GM21390 (cell line): ENCODE measurements at regions not wholly inside any gene's neighbourhood (a gene's known extent, or its start where the extent isn't known, plus 50 kb on each side); places are given as distances from the start of the nearest gene placed in this dataset.
"Not testable (repeated sequence)": the region's sequence is repeated elsewhere in the genome, so short reads cannot be mapped to it uniquely, and the experiment has no call there.

Experiments used
- ATAC-seq: cut with Tn5 transposase; IDR thresholded peaks from one replicate; pipeline ENCODE4 v1.9.1; 2021; ENCODE audit not compliant: unreplicated experiment

DNA sequence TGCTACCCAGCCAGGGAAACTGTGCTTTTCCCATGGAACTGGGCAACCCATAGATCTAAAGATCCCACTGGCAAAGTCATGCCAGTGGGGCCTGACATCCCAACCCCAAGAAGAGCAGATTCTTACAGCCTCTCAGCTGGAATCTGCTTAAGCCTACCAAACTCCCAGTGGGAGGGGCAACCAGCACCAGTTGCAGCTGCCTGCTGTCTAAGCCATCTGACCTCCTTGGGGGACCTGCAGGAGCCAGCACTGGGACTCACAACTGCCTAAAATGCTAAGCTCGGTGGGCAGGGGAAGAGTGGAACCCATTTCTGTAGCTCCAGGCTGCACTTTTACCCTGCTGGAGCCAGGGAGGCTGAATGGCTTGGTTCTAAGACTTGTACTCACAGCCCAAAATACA, 770.7 kb upstream of the SLC8A1 start:
- ATAC-seq: no peak

- no peak for ATAC-seq
Observed at GRCh38 chr2:41234093-41234492, 782.2 kb upstream of the SLC8A1 start.

- ATAC-seq: no peak
Observed at GRCh38 chr2:41241325-41242000, 789.6 kb upstream of the SLC8A1 start.

DNA sequence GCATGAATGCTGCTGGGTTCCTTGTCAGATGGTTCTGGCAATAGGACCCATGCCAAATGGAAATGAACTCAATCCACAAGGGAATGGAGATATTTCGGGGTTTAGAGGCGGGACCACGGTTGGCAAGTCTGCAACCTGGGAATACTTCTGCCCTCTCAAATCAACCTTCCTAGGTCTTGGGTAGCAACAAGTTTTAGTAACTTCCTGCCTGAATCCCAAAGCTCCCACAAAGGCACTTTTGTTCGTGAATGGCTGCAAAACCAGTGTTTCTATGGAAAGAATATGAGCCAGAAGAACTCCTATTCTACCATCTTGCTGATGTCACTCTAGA, 790.1 kb upstream of the SLC8A1 start:
- no peak for ATAC-seq

- ATAC-seq: no peak
Observed at GRCh38 chr2:41267929-41268659, 779.7 kb upstream of the PKDCC start.

- no peak for ATAC-seq
Observed at GRCh38 chr2:41283079-41283775, 764.6 kb upstream of the PKDCC start.

DNA sequence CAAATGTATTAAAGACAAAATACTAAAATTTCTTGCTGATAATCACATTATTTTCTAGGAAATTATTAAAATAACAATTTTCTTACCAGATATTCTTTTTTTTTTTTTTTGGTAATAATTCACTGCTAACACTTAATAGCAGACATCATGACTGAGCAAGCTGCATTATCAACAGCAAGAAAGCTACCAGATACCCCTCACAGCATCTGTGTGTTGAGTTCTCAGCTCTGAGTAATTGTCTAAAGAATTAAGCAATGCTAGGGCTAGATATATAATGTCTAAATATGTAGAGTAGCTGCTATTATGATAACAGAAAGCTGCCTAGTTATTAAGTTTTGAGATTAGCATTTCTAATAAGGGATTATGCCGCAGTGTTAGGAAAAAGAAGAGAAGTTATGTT, 754.3 kb upstream of the PKDCC start:
- ATAC-seq: no peak

- ATAC-seq: no peak
Observed at GRCh38 chr2:41294331-41294730, 753.5 kb upstream of the PKDCC start.

- no peak for ATAC-seq
Observed at GRCh38 chr2:41313082-41313481, 734.7 kb upstream of the PKDCC start.

GRCh38 chr2:41314511-41315070, 733.2 kb upstream of the PKDCC start:
- ATAC-seq: no peak

DNA sequence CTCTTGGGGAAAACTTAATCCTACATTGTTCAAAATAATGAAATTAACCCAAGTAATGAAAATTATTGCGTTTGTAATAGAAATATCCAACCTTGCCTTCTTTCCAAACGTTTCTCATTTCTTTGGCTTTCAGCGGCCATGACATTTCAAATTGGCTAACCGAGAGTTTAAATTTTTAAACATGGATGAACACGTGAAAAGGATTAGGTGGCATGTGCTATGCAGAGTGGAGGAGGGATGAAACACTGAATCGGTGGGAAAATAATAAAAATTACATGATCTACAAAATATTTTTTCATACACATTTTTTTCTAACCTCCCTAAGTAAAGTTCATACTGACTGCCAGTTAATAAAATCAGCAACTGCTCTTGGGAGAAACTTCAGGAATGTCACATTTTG, 728.4 kb upstream of the PKDCC start:
- ATAC-seq: no peak

DNA sequence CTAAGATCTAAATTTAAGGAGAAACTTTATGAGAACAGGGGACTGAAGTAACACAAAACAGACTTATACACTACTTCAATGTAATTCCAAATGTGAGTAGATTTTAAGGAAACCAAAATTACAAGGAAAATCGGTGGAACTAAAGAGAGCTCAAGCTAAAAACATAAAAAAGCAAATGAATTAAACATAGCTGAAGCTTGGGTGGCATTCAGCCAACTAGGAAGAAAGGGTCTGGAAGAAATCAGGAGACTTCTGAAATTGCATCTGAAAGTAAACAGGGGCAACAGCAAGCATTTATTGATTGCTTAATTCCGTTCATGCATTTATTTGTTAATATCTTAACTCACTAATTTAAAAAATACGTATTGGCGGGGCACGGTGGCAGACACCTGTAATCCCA, 727.3 kb upstream of the PKDCC start:
- no peak for ATAC-seq

- ATAC-seq: no peak
Observed at GRCh38 chr2:41321351-41321750, 726.5 kb upstream of the PKDCC start.

DNA sequence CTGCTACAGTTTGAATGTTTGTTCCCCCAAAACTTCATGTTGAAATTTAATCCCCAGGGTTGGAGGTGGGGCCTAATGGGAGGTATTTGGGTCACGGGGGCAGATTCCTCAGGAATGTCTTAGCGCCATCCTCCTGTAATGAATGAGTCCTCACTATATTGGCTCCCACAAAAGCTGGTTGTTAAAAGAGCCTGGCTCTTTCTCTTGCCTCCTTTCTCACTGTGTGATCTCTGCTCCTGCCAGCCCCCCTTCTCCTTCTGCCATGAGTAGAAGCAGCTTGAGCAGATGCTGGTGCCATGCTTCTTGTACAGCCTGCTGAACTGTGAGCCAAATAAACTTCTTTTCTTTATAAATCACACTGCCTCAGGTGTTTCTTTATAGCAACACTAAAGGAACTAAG, 721.0 kb upstream of the PKDCC start:
- ATAC-seq: no peak

DNA sequence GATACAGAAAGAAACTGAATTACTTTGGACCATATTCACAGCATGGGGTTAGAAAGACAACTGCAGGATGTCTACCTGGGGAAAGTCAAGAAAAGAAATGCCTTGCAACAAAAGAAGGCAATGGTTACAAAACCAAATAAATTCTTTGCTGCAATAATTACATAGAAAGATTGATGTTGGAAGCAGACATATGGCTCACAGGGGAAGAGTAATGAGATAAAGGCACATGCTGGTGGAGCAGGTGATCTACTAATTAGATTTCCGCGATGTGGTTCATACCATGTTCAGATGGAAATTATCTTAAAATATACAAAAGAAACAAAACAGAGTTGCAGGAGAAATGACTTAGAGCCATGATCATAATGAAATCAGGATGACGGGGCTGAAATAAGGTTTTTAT, 718.8 kb upstream of the PKDCC start:
- no peak for ATAC-seq

DNA sequence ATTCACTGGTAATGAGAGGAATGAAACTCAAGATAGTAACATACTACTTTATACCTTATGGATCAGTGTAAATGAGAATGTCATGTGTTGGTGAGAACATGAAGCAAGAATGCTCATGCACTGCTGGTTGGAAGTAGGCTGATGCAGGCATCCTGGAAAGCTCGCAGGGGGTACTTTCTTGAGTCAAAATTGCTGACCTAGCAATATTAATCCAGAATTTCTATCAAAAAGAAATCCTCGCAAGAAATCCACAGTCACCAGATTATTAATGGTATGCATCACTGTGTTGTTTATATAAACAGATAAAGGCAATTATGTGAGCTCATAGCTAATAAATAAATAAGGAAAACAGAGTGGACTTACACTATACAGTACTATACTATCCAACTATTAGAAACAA, 713.7 kb upstream of the PKDCC start:
- ATAC-seq: no peak

DNA sequence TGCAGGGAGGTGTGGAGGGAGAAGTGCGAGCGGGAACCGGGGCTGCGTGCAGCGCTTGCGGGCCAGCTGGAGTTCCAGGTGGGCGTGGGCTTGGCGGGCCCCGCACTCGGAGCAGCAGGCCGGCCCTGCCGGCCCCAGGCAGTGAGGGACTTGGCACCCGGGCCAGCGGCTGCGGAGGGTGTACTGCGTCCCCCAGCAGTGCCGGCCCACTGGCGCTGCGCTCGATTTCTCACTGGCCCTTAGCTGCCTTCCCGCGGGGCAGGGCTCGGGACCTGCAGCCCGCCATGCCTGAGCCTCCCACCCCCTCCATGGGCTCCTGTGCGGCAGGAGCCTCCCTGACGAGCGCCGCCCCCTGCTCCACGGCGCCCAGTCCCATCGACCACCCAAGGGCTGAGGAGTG, 712.2 kb upstream of the PKDCC start:
- ATAC-seq: not testable (repeated sequence)

- ATAC-seq: no peak
Observed at GRCh38 chr2:41337956-41338355, 709.9 kb upstream of the PKDCC start.

DNA sequence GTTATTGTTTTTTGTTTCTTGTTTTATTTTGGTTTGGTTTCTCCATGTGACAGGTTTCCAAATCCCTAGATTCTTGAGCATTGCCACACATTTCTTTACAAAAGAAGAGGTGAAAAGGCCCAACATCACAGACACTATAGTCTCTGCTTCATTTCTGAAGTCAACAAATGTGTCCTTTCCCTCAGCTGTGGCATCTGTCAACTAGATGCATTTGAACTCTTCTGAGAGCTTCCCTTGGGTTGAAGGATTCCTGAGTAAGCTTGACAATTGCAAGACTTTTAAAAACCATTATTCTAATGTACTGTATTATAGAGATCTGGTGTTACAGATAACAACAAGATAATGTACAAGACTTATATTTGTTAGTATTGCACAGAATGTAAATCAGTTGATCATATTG, 703.3 kb upstream of the PKDCC start:
- ATAC-seq: no peak

DNA sequence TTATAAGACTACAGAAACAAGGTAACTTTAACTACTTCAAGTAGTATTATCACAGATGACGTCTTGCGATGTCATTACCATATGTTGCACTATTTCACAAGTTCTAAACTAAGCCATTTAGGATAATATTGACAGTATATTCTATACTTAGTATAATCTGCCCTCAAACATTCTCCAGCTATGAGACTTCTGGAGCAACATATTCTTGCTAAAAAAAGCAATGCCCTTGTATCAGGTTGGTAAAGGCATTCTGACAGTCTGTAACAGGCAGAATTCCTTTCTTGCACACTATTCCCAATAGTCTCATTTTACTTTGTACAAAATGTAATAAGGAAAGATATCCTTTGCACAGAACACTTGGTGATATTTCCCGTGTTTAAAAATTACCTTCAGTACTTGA, 694.8 kb upstream of the PKDCC start:
- no peak for ATAC-seq

DNA sequence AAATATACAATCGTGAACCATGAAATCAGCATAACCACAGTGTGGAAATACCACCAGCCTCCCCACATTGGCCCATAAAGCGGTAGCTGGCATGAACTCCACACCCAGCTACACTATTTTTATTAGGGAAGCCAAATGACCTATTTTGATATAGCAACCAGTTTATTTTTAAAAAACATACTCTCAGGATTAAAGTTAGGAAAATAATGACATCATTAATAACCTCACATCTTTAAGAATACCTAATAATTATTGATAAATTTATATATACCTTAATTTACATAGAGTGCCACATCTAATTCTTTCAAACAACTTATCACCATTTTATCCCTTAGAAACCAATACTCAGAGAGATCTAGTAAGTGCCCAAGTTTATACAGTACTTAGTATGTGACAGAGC, 692.0 kb upstream of the PKDCC start:
- no peak for ATAC-seq

DNA sequence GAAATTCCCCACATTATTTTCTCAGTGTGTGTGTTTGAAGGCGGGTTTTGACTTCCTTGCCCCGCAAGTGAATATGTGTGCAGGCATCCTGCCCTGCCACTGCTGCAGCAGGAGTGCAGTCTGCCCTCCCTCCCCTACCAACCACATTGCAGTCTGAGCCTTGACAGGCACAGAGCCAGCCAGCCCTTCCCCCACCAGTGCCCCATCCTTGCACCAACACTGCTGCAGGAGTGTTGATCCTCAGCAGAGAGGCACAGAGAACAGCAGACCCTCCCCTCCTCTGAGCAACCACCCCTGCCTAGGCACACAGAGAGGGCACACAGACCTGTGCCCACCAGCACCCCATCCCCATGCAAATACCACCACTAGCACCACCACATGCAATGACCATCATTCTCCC, 683.0 kb upstream of the PKDCC start:
- no peak for ATAC-seq
